OCI-M2 (cell line): ENCODE measurements at regions not wholly inside any gene's neighbourhood (a gene's known extent, or its start where the extent isn't known, plus 50 kb on each side); places are given as distances from the start of the nearest gene placed in this dataset.

ENCODE experiments used
- DNase-seq: peaks from one replicate; lab custom pipeline; 2025; ENCODE audit not compliant: unreplicated experiment; lab: John Stamatoyannopoulos, UW

DNA sequence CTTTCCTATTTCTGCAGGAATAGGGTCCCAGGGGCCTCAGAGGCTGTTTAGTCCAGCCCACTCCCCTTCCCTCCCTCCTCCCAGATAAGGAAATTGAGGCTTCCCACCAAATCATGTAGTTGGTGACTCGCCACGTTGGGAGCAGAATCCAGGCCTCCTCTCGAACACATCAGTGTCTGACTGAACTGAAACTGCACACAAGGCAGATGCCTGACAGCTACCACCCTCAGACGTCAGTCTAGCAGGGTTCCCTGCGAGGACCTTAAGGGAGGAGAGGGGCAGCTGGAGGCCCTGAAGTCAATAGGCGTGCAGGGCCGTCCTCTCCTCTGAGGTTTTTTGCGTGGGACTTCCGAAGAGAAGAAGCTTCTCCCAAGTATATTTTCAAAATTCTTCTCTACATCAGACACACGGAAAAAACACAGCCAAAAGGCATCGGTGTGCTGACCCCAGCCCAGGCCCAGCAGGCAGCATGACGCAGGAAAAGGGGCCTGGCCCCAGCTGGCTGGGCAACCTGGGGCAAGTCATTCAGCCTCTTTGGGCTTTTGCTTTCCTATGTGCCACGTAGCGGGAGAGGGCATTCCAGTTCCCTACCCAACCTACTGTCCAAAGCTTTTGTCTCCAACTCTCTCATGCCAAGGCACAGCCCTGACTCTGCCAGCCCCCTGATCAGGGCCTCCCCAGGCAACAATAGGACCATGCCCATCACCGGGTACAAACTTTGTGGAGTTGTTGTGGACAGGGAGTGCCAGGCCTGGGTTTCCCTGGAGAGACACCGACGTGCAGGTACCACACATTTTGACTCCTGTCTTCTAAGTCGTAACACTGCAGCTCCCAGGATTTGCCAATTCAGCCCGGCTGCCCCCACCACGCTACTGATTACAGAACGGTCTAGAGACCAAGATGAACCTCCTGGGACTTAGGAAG lies 283.1 kb downstream of the XXYLT1 start:
- no peak for DNase-seq

DNA sequence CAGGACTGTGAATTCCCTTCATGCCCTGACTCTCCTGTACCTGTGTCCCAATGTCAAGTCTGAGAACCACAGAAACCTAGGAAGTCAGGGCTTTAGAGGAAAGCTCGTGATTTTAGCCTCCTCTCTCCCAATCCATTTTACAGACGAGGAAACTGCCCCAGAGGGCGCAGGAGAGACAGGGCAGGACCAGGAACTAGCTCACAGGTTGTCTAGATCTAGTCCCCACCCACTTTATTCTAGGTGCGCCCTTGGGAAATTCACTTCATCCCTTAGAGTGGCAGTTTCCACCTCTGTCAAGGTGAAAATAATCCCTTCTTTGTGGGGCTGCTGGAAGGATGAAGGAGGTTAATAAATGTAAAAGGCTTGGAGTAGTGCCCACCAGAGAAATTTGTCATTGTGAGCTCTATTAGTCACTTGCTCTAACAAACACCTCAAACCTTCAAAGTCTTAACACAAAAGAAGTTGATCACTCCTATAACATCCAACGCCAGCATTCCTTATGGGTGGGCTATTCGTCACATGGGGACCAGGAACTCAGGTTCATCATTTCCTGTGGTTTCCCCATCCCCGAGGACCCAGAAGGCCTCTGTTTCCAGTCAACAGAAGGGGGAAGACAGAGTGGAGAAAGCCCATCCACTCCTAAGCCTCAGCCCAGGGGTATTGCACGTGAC lies 282.3 kb downstream of the XXYLT1 start:
- DNase-seq: no peak

- DNase-seq: no peak
Measured at GRCh38 chr3:194989241-194989640, 281.7 kb downstream of the XXYLT1 start.

DNA sequence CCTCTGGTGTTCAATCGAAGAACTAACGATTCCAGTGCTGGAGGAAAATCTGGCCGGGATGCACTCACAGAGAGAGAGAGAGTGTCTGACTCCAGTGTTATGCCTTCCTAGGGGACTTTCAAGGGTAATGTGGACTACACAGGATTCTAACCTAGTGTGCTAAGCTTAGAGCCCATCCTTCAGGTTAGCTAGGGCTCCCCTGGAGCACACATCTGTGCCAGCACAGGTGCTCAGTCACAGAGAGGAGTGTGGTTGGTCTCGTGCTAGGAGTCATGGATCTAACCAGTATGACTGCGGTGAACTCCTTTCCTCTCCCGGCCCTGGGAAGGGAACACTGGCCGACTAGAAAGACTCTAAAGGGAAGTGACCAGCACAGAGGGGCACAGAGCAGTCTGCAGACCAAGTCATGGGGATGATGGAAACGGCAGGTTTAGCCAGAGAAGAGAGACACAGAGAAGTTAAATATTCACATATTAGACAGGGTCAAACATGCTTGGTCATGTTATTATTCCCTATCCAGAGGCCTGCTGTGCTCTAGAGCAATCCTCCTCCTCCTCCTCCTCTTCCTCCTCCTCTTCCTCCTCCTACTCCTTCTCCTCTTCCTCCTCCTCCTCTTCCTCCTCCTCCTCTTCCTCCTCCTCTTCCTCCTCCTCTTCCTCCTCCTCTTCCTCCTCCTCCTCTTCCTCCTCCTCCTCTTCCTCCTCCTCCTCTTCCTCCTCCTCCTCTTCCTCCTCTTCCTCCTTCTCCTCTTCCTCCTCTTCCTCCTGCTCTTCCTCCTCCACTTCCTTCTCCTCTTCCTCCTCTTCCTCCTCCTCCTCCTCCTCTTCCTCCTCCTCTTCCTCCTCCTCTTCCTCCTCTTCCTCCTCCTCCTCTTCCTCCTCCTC lies 280.3 kb downstream of the XXYLT1 start:
- DNase-seq: no peak

GRCh38 chr3:194991338-194991654 lies 279.7 kb downstream of the XXYLT1 start:
- DNase-seq: no peak

DNA sequence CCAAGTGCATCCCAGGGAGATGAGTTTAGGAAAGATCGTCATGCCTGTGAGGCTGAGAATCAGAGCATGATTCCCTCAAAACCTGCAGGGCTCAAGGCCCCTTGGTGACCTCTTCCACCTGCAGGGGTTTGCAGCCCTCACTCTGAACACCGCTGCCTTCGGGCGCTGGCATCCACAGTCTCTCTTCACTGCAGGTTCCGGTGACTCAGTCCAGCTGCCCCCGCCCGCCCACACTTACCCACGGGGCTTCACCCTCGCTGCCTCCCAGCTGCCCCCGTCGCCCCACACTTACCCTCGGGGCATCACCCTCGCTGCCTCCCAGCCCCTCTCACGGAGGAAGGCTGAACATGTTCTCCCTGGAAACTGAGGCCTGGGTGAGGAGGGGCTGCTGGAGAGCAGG lies 277.1 kb downstream of the XXYLT1 start:
- DNase-seq: no peak

- DNase-seq: no peak
Measured at GRCh38 chr3:194994551-194994981, 276.4 kb downstream of the XXYLT1 start.

DNA sequence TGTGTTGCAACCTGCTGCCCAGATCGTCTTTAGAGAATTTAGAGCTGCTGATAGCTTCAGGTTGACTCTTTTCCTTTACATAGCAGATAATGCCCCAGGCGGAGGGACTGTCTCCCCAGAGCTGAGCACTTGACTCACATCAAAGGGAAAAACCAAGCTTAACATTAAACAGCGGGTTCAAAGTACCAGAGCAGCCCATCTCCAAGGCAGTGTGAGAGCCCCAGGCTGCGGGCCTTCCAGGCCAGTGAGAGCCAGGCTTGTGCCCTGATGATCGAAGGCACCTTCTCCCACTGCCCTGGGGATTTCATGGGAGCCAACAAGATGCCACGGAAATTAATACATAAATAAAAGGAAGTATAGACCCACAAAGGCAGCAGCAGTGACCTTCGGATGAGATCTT lies 275.6 kb downstream of the XXYLT1 start:
- DNase-seq: no peak

DNA sequence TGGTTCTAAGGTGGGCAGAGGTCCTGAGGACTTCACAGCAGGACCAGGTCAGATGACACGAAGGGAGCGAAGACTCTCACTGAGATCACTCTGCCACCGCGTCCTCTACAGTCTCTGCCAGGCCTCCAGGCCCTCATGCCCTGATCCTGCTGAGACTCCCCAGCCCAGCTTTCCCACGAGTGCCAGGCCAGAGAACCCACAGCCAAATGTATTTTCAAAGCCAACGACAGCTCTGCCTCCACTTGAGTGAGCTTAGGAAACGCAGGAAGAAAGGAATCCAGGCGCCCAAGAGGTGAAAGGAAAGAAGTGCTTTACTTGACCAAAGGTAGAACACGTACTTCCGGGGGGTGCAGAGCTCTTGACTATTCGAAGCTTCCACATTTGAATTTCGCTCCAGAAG lies 275.0 kb downstream of the XXYLT1 start:
- DNase-seq: no peak

GRCh38 chr3:194996746-194997145 lies 274.2 kb downstream of the XXYLT1 start:
- no peak for DNase-seq

- no peak for DNase-seq
Measured at GRCh38 chr3:194998417-194998816, 272.5 kb downstream of the XXYLT1 start.

GRCh38 chr3:194998948-194999347 lies 272.0 kb downstream of the XXYLT1 start:
- DNase-seq: no peak

- no peak for DNase-seq
Measured at GRCh38 chr3:194999491-194999890, 271.5 kb downstream of the XXYLT1 start.

DNA sequence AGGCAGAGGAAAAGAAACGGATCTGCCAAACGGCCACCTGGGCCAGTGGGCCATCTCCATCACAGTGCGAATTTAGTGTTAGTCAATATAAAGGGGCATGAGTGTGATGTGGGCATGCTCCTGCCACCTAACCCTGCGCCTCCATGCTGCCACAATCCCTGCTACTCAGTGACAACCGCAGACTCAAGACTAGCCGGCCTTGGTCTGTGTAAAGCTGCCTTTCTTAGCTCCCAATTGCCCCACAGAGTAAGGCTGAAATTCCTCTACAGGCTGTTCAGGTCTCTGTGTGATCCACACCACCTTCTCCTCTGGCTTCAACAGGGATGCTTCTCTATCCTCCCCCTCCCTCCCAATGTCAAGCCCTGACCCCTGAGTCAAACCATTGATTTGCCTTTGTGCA lies 269.7 kb downstream of the XXYLT1 start:
- no peak for DNase-seq

DNA sequence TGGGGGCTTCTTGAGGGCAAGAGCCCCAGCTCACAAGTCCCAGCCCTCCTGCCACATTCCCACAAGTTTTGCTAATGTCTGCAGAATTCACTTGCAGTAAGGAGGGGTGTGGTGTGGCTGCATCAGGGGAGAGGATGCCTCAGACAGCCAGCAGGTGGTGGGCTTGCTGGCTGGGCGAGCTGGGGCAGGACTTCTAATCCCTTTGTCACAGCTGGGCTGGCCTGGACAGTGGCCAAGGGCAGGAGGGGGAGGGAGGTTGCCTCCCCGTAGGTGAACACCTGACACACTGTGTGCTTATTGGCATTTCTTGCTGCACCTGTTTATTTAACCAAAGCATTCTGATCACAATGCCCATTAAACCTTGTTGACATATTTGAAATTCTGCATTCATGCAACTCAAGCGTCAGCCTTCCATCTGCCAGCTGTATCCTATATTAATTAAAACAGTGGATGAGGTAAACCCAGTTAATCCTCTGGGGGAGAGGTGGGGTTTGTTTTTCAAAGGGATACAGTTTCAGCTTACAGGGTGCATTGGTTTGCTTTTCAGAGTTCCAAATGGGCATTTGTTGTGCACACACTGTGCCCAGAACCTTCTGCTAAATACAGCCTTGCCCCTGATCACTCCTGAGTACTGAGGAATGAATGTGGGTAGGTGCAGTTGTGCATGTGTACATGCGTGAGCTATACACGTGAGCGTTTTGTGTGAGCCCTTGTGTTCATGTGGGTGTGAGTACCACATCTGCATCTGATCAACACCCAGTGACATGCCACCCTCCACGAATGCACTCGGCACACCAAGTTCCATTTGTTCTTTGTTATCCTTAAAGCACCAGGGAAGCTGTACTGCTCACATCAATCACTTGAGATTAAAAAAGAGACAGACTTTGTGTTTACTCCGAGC lies 268.7 kb downstream of the XXYLT1 start:
- no peak for DNase-seq

- DNase-seq: no peak
Measured at GRCh38 chr3:195003006-195003892, 267.7 kb downstream of the XXYLT1 start.

DNA sequence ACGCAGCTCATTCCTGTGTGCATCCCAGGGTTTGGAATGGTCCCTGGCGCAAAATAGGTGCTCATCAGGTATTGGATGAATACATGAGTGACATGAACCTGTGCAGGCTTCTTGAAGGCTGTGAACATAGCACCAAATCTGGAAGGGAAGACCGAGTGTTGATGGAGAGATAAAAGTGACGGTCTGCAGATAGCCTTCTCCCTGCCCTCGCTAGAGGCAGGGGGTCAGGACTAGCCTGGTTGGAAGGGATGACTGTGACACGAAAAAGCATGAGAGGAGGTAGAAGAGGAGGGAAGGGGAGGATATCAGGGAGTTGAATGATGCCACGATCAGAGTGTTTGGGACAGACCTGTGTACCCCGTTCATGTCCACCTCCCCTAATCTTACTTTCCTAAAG lies 267.1 kb downstream of the XXYLT1 start:
- DNase-seq: no peak

DNA sequence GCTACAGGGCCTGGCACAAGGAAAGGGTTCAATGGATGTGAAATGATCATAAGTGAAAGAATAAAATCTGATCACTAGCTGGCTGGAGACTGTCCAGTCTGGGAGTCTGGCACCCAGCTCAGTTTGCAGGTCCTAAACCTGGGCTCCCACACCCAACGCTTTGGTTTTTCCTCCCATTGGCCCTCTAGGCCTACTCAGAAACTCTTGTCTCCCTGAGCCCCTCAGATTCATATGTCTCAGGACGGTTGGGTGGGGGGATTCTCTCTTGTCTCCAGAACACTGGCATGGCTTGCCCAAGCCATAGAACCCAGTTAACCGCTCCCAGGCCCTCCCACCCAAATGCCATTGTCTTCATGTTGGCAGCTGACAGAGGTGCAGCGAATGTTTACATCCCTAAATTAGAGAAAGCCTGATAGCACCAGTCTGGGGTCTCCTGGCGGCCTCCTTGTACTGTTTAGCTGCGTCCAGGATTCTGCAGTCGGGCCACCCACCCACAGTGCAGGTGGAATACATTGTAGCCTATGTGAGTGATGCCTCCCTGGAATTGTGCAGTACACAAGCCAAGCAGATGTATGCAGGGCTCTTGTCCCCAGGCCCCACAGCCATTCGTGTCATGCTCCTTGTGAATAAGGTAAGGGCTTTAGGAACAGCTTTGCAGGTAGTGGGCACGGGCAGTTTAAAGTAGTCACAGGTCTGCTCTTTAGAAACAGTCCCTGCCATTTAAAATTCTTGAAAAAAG lies 266.3 kb downstream of the XXYLT1 start:
- no peak for DNase-seq

DNA sequence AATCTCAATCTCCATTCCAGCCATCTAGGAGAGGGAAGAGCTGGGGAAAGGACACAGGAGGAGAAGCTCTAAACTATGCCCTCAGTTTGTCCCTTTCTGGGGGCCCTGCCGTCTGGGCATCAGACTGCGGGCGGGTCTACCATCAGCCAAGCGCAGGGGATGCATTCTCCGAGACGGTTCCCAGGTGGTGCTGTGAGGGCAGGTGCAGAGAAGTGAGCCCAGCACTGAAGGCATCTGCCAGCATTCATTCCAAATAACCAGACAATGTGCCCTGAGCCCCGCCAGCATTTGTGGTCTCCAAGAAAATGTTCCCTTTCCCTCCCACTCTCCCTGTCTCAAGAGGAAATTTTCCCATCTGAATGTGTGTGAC lies 265.7 kb downstream of the XXYLT1 start:
- no peak for DNase-seq
